GM18519 (cell line): ENCODE measurements at regions not wholly inside any gene's neighbourhood (a gene's known extent, or its start where the extent isn't known, plus 50 kb on each side); places are given as distances from the start of the nearest gene placed in this dataset.
"Not testable (repeated sequence)": the region's sequence is repeated elsewhere in the genome, so short reads cannot be mapped to it uniquely, and the experiment has no call there.

Experiments
- ATAC-seq: cut with Tn5 transposase; IDR thresholded peaks from one replicate; pipeline ENCODE4 v1.9.1; 2021; ENCODE audit warnings: mild to moderate bottlenecking, moderate library complexity; ENCODE audit not compliant: unreplicated experiment, low FRiP score

DNA sequence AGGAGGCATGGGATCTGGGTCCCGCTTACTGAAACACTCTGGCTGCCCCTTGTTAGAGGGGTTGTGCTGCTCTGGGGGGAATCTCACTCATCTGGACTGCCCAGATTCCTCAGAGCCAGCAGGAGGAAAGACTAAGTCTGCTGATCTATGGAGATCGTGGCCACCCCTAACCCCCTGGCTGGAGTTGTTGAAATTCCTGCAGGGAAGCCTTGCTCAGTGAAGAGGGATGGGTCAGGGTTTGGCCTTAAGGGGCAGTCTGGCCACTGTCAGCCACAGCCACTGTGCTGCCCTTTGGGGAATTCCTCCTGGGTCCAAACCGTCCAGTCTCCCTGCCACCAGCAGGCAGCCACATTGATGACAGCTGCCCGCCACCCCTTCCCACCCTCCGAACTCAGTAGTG, 362.0 kb upstream of the AMOT start:
- ATAC-seq, result no peak

DNA sequence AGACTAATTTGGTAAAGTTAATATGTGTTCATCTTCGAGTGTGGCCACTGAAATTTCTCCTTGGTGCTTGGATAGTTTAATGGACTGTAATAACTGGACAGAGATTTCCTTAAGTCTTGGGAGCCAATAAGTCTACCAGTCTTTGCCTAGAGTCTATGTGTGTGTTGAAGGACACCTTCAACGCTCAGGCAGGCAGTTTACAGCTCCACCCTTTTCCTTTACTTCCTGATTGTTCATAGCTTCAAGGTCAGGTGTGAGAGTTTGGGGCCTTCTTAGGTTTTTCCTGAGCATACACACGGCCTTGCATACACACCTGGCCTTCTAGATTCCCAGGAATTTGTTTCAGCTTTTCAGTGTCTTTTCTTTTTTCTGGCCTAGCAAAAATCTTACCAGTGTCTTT, 355.3 kb upstream of the AMOT start:
- no peak for ATAC-seq

DNA sequence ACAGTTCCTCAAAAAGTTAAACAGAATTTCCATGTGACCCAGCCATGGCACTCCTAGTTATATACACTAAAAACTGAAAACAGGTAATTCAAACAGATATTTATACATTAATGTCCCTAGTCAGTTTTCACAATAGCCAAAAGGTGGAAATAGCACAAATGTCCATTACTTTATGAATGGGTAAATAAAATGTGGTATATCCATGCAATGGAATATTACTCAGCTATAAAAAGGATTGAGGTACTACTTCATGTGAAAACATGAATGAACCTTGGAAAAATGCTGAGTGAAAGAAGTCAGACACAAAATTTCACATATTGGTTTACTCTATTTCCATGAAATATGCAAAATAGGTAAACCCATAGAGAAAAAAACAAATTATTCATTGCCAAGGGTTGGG, 351.8 kb upstream of the AMOT start:
- no peak for ATAC-seq

DNA sequence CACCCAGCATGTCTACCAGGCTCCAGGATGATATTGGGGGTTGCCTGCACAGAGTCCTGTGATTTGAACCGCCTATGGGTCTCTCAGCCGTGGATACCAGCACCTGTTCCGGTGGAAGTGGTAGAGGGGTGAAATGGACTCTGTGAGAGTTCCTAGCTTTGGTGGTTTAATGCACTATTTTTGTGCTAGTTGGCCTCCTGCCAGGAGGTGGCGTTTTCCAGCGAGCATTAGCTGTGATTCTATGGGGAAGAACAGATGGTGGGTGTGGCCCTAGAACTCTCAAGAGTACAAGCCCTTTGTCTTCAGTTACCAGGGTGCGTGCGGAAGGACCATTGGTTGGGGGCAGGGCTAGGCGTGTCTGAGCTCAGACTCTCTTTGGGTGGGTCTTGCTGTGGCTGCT, 316.9 kb upstream of the AMOT start:
- ATAC-seq, result no peak

DNA sequence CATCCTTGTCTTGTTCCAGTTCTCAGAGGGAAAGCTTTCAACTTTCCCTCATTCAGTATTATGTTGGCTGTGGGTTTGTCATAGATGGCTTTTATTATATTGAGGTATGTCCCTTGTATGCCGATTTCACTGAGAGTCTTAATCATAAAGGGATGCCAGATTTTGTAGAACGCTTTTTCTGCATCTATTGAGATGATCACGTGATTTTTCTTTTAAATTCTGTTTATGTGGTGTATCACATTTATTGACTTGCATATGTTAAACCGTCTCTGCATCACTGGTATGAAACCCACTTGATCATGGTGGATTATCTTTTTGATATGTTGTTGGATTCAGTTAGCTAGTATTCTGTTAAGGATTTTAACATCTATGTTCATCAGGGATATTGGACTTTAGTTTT, 313.7 kb upstream of the AMOT start:
- not testable (repeated sequence) for ATAC-seq

DNA sequence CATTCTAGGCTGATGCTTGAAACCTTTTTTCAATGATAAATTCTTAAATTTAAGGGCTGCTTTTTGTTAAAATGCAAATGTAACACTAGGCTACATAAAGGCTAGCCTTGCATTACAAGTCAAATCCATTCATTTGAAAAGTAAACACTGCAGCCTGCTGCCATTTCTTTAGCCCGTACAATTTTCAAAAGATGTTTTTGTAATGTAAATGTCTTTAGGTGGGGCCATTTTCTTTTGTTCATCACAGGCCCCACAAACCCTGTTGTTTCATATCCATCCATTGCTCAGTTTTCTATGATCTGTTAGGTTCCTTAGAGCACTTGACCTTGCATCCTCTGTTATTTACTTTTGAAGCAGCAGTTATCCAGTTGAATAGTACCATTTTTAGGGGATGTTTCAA, 296.2 kb upstream of the AMOT start:
- no peak for ATAC-seq

DNA sequence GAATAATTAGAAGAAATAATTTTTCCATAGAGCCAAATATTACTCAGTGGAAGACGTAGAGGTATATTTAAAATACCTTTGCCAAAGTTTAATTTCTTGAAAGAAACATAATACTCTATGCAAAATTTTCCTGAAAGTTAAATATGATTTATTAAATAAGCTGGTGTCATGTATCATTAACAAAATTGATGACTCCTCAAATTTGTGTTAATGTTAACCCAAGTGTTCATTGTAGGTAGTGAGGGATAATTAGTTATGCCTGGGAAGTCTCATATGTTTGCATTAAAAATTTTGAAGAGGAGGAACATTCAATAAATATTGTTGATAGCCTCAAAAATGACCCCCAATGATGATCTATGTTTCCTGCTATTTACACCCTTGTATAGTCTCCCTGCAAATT, 292.7 kb upstream of the AMOT start:
- no peak for ATAC-seq

DNA sequence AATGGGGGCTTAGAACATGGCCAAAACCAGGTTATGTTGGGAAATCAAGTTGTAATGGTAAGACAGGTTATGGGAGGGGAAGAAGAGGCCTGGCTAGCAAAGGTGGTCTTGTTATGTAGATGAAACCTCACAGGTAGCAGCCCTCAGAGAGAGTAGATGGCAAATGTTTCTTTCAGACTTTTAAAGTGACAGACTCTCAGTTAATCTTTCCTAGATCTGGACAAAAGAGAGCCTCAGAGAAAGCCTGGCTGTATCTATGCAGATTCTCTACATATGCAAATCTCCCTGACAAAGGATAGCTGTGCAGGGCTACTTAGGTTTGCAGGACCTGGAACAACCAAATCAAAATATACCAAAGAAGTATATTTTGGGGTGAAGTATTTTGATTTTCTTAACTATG, 284.1 kb upstream of the AMOT start:
- no peak for ATAC-seq

DNA sequence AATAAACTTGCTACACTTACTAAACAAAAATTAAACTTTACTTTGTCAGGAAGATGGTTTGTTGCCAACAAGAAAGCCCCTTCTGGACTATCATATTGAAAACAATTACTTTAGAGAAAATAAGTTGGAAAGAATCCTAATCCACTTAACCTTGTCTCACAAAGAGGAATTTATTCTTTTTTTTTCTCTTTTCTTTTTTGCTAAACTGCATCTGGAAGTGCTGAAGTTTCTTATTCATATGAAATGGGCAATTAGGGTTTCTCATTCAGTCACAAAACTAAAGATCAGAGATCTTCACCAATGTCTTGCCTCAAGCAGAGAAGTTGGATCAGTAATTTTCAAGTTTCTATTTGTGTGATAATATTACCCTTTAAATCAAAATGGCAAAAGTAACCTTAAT, 234.9 kb upstream of the AMOT start:
- ATAC-seq, result no peak

DNA sequence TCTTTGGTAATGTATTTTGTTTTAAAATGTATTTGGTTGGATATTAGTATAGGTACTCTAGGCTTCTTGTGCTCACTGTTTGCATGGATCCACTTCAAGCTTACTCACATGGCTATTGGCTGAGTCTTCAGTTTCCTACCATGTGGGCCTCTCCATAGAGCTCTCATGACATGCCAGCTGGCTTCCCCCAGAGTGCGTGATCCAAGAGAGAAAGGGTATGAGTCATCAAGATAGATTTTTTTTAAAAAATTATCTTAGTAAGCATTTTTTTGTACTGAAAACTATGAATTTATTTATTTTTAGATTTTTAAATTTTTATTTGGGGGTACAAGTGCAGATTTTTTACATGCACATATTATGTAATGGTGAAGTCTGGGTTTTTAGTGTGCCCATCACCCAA, 219.1 kb upstream of the AMOT start:
- ATAC-seq, result no peak

DNA sequence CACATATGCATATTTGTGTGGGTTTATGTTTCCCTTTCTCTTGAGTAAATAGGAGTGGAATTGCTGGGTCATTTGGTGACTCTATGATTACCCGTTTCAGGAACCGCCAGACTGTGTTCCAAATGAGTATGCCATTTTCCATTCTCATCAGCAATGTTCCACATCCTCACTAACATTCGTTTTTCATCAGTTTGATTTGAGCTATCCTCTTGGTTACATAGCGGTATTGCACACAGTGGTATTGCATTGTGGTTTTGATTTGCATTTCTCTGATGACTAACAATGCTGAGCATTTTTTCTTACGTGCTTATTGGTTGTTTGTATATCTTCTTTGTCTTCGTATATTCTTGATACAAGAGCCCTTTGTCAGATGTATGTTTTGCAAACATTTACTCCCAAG, 218.0 kb upstream of the AMOT start:
- no peak for ATAC-seq

DNA sequence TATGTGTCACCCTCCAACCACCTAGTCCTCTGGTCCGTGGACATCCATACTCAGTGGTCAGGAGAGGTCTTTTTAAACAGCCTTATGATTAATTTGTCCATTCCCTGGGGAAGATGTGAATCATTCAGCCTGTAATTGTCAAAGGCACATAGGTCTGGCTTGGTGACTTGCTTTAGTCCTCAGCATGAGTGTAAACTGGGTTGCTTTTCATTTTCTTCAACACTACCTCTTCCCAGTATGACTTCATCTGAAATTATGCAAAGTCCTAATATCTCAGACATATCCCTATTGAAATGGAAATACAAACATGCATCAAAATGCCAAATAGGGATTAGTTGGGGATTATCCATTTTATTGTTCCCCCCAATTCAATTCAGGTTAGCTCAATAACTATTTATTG, 208.3 kb upstream of the AMOT start:
- ATAC-seq, result no peak

DNA sequence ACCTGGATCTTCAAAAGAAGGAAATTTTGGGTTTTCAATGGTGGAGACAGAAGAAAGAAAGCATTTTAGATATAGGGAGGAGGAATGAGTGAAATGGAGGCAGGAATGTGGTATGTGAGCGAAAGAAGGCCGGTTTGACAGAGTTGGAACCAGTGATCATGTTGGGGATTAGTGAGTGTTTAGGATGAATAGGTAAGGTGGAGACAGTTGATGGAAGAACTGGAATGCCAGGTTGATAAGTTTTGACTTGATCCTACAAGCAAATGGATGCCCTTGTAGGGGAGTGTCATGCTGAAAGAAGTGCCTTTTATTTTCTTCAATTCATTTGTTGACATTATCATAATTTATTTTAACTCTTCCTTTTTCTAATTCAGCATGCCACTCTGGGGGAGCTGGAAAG, 207.8 kb upstream of the AMOT start:
- ATAC-seq, result no peak

DNA sequence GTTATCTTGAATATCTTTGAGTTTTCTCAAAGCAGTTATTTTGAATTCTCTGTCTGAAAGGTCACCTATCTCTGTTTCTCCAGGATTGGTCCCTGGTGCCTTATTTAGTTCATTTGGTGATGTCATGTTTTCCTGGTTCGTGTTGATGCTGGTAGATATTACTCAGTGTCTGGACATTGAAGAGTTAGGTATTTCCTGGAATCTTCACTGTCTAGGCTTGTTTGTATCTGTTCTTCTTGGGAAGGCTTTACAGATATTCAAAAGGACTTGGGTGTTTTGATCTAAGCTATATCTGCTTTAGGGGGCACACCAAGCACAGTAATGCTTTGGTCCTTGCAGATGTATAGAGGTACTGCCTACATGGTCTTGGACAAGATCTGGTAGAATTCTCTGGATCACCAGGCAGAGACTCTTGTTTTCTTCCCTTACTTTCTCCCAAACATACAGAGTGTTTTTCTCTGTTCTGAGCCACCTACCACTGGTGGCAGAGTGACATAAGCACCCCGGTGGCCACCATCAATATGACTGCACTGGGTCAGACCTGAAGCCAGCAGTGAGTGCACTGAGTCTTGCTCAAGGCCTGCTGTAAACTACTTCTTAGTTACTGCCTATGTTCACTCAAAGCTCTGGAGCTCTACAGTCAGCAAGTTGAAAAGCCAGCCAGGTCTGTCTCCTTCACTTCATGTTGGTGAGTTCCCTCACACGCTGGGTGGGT, 193.5 kb upstream of the AMOT start:
- no peak for ATAC-seq

DNA sequence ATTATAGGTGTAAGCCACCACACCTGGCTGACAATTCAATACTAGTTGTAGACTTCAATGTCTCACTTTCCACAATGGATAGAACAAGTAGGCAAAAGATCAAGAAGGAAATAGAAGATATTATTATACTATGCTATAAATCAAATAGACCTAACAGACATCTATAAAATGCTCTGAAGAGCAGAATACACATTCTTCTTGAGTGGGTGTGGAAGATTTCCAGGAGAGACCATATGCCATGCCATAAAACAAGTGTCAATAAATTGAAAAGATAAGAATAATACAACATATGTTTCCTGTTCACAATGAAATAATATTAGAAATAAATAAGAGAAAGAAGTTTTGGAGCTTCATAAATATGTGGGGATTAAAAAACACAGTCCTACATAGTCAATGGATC, 179.3 kb upstream of the AMOT start:
- no peak for ATAC-seq

DNA sequence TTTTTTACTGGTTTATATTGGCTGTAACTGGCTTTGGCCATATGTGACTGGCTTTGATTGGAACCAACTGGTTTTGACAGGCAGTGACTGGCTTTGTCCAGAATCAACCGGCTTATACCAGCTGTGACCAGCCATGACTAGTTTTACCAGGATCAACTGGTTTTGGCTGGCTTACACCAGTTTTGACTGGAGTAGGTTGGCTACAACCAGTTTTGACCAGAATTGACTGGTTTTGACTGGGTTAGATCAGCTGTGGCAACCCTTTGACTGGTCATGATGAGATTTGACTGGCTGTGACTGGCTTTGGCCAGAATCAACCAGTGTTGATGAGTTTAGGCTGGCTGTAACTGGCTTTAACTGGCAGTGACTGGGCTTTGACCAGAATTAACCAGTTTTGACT, 169.2 kb upstream of the AMOT start:
- ATAC-seq, result no peak

DNA sequence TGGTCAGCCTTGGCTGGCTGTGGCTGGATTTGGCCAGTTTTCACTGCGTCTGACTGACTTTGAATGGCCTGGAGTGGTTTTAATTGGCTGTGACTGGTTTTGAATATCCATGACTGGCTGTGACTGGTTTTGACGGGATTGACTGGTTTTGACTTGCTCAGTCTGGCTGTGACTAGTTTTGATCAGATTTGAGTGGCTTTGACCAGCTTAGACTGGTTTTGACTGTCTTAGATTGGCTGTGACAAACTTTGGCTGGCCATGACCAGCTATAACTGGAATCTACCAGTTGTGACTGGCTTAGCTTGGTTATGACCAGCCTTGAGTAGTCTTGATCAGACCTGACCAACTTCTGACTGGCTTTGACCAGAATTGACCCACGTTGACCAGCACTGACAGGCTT, 168.4 kb upstream of the AMOT start:
- no peak for ATAC-seq

DNA sequence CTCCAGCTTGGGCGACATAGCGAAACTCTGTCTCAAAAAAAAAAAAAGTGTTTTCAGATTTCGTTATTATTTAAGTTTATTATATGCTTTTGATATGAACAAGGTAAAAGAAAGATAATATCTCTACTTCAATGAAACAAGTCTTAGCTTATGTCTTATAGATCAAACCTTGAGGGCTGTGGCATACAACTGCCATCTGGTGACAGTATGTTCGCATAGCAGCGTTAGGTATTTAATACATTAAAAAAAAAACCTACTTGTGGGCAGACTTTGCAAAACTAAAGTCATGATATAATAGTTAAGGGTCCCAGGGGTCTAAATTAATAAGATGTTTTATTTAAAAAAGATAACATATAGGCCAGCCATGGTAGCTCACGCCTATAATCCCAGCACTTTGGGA, 161.2 kb upstream of the AMOT start:
- ATAC-seq, result no peak

DNA sequence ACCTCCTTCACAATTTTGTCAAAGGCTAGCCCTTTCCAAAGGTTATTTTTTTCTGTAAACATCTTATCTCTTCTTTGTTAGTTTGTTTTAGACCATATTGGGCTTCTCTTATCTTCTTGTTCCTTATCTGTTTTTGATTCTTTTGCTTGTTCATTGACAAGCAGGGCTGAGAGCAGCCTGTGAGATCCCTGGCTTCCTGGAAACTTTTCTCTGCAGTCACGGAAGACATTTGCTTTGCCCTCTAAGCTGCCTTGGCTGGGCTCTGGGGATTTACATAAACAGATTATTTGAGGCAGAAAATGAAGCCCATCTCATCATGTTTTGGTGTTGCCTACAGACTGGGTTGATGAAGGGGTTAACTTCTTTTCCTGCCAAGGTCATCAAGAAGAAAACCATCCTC, 157.4 kb upstream of the AMOT start:
- ATAC-seq, result no peak

DNA sequence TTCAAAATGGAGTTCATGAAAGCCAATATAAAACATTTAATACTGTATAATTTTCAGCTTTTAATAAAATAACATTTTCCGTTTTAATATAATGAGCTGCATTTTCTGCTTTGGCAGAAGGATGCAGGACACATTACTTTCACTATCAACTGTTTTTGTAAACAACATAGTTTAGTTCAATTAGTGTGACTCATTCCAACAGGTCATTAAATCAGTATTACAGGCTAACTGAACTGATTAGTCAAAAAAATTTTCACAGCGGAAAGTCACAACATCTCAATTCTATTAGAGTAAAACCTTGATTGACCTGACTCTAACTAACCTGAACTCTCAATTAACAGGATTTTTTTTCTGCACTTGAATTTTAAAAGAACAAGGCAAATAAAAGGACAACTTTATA, 151.2 kb upstream of the AMOT start:
- ATAC-seq, result no peak

DNA sequence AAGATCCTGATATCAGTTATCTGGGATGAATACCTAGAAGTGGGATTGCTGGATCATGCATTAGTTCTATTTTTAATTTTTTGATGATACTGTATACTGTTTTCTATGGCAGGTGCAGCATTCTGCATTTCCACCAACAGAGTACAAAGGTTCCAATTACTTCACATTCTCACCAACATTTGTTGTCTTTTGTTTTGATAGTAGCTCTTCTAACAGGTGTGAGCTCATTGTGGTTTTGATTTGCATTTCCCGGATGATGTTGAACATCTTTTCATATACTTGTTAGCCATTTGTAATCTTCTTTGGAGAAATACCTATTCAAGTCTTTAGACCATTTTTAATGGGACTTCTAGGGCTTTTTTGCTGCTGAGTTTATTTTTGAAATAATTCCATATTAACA, 139.2 kb upstream of the AMOT start:
- no peak for ATAC-seq

DNA sequence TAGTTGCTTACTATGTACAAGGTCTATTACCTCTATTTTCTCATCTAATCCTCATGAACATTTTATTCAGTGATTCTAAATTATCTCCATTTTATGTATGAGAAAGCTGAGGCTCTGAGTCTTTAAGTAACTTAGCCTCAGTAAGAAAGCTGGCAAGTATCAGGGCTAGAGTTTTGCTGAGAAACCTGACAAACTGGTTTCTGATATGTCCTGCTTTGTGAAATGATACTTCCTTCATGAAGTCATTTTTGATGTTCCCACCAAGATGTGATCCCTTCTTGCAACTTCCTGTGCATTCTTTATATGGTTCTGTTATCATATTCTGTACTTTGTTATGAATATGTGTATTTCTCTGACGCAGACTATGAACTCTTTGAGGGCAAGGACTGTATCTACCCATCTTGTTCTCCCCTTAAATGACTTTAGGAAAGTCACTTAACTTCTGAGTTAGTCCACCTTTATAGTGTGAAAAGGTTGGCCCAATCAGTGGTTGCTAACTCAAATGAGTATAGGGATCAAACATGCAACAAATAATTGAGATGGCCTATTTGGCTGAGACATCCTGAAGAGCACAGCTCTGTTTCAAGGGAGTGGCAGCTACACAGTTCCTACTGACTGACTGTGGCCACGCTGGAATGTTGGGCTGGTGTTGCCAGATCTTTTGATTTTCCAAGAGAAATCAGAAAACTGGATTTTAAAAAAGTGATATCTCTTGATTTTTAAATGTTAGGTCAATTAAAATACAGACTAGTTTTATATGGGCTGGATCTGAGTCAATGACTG, 127.9 kb upstream of the AMOT start:
- no peak for ATAC-seq
